GM19372 (cell line): ENCODE measurements at regions not wholly inside any gene's neighbourhood (a gene's known extent, or its start where the extent isn't known, plus 50 kb on each side); places are given as distances from the start of the nearest gene placed in this dataset.

Experiments
- ATAC-seq: cut with Tn5 transposase; IDR thresholded peaks from one replicate; pipeline ENCODE4 v1.9.1; 2021; ENCODE audit warnings: mild to moderate bottlenecking, low read depth, moderate library complexity; ENCODE audit not compliant: unreplicated experiment

GRCh38 chr20:11581271-11581670, 336.4 kb upstream of the BTBD3 start:
- no peak for ATAC-seq

GRCh38 chr20:11582060-11582459, 335.6 kb upstream of the BTBD3 start:
- no peak for ATAC-seq

GRCh38 chr20:11585752-11586352, 331.8 kb upstream of the BTBD3 start:
- ATAC-seq: no peak

DNA sequence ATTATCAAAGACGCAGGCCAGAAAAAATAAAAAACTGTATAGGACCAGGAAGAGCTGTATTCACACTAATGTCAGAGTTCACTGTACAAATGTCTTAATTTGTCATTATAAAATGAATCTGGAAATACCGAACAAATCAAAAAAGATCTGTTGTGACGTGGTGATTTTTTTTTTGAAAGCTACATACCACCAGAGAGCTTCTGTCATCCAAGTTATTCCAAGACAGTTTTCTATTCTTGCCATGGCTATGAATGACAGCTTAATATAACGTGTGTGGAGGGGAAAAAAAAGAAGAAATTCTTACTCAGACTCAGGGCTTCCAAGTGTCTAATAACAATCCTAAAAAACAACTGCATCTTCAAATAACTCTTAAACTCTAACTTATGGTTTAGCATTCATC, 328.8 kb upstream of the BTBD3 start:
- no peak for ATAC-seq

- no peak for ATAC-seq
Observed at GRCh38 chr20:11591965-11592364, 325.7 kb upstream of the BTBD3 start.

DNA sequence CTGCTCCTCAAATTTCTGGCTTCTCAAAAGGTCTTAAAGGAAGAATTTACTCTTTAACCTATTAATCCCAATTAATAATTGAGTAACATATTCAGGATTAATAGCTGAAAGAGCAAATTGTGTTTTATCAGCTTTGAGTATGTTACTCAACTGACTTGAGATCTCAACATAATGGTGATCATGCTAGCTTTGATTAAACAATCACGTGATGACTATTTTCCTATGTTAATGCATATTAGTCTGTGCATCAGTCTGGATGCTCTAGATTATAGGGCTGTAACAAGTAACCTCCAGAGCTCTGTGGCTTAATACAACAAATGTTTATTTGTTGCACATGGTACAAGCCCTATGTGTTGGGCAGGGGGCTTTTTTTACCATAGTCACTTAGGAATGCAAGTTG, 313.4 kb upstream of the BTBD3 start:
- ATAC-seq: no peak

GRCh38 chr20:11607047-11607446, 310.6 kb upstream of the BTBD3 start:
- no peak for ATAC-seq

DNA sequence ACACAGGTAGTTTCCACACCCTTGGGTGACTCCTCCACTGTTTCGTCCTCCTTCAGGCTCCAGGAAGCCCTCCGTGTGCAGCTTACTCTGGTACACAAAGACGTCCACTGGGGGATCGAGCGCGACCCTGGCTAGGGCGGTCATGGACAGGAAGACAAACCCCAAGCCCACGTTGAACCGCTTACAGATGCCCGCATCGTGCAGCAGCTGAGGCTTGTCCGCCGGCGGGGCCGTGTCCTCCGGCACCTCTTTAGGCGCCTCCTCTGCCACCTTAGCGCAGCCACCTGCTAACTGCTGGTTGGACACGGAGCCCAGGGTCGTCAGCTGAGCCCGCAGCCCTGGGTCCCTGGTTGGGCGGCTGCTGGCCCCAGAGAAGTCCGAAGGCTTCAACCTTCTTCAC, 309.0 kb upstream of the BTBD3 start:
- ATAC-seq: no peak

DNA sequence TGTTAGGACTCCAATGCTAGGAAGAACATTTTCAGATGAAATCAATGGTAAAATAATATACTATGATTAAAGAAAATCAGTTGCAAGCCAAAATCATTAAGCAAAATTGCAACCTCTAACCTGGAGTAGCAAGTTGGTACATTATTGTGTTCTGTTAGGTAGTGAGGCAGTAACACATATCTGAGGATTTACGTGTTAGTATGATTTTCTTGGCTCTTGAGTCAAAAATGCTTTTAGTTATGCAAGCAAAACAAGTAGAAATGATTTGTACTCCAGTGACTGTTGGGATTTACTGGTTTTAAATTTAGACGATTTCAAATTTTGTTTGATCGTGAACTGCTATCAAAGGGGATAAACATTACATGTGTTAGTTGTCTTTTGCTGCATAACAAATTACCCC, 293.0 kb upstream of the BTBD3 start:
- no peak for ATAC-seq

- no peak for ATAC-seq
Observed at GRCh38 chr20:11626551-11626950, 291.1 kb upstream of the BTBD3 start.

DNA sequence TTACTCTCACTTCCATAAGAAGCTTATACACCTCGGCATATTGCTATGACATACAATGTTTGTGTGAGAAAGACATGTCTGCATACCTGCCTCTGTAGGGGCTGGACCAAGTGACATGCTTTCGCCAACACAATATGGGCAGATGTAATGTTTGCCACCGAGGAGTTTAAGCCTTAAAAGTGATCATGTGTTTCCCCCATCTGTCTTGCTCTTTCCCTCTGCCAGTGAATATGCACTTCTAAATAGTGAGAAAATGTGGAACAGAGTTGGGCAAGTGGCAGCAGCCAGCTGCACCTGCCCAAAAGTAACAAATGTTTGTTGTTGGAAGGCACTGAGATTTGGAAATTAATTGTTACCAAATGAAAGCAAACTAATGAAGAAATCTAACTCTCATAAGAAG, 274.8 kb upstream of the BTBD3 start:
- ATAC-seq: no peak

- ATAC-seq: no peak
Observed at GRCh38 chr20:11646359-11646758, 271.3 kb upstream of the BTBD3 start.

DNA sequence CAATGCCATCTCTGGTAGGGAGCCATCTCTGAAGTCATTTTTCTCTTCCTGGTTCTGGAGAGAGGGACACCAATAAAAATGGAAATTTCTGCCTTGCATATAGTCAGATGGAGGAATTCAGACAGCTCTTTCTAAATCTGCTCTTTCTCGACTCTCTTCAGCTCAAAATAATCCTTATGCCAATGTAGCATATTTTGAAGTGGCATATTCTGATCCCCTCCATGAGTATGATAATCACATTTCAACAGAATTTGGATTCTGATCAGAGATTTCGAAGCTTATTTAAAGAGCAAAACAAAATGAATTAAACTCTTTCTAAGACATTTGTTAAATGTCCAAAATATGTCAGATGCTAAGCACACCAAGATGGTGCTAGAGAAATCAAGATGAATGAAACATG, 267.1 kb upstream of the BTBD3 start:
- ATAC-seq: no peak

GRCh38 chr20:11651138-11651537, 266.6 kb upstream of the BTBD3 start:
- no peak for ATAC-seq

- no peak for ATAC-seq
Observed at GRCh38 chr20:11651647-11652046, 266.0 kb upstream of the BTBD3 start.

DNA sequence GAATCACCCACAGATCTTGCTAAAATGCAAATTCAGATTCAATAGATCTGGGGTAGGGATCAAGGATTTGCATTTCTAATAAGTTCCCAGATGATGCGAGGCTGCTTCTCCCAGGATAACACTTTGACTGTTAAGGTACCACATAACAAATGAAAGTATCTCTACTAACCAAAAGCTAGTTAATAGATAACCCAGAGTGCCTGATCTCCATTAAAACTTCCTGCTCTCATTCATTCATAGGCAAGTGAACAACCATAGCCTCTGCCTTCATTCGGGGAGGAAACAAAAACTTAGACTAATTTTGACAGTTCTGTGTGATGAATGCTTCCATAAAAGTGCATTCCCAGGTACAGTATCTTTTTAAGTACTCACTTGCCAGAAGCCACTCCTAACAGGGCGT, 265.6 kb upstream of the BTBD3 start:
- ATAC-seq: no peak

- no peak for ATAC-seq
Observed at GRCh38 chr20:11654766-11655165, 262.9 kb upstream of the BTBD3 start.

- no peak for ATAC-seq
Observed at GRCh38 chr20:11660673-11661072, 257.0 kb upstream of the BTBD3 start.

- no peak for ATAC-seq
Observed at GRCh38 chr20:11671015-11671511, 246.6 kb upstream of the BTBD3 start.

DNA sequence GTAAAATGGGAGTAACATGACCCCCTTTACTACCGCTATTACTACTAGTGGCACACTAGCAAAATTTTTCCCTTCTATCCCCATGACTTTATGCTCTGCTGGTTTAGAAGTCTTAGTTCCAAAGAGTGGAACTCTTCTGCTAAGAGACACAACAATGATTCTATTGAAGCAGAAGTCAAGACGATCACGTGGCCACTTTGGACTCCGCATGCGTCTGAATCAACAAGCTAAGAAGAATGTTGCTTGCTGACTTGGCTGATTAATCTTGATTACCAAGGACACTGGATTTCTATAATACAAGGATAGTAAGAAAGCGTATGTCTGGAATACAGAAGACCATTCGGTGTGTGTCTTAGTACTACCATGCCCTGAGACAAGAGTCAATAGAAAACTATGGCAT, 244.7 kb upstream of the BTBD3 start:
- ATAC-seq: no peak

GRCh38 chr20:11675920-11676629, 241.6 kb upstream of the BTBD3 start:
- no peak for ATAC-seq

DNA sequence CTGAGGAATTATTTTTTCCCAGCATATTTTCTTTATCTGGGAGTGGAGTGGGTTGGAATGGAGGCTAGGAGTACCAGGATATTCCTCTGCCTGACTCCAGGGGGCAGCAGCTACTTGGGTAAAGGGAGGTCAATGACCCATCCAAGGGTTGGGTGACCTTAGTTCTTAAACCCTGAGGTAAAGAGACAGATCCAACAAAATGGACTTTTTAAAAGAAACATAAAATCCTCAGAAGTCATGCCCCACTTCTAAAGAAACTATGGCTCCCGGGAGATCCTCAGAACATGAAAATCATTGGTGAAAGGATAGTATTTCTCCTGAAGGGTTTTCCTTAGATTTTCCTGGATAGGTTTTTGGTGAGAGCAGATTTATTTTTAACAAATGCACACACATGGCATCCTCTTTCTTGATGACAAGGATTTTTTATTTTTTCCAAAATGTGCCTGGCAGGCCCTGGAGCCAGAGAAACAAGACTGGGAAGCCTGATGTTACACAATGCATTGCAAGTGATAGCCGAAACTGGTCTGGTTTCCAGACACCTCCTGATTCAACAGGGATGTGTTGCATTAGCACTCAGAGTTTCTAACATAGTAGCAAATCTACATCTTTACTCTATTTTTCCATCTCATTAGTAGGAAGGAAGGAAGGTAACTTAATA, 240.9 kb upstream of the BTBD3 start:
- ATAC-seq: no peak
